ENCODE measurements at regions not wholly inside any gene's neighbourhood (a gene's known extent, or its start where the extent isn't known, plus 50 kb on each side); places are given as distances from the start of the nearest gene placed in this dataset.

DNA sequence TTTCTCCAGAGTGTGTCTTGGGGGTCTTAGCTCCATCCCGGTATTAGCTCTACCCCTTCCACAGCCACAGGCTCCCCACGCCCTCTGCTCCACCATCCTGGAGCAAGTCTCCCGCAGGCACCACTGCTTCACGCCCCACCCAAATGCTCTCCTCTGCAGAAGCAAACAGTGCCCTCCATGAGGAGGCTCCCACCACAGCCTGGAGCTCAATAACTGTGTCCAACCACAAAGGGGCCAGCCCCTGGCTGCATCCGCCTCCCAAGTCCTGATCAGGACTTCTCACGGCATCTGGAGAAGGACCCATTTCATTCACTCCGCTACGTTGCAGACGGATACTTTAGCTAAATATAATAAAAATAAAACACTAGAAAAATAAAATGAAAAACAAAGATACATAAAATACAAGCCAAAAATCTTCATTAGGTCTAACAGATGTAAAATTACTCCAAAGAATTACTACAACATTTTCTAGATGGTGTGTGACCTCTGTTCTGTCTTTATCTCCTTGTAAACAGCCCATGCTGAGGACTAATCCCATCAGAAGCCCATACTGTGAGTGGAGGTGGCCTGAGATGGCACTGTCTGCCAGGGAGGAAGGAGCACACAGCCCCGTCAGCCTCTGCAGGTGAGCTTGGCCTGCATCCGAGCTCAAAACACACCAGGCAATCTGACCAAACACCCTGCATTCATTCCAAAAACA is 210.8 kb upstream of the RAB6C start:
- Histone ChIP-seq H3K27ac (replicated peaks) (no peak overlapping the region), H3K4me3 (replicated peaks; ENCODE audit: insufficient read depth, low read length) (no peak overlapping the region), H3K27me3 (ENCODE audit: insufficient read depth, poor library complexity, severe bottlenecking) (no peaks in the 10 kb centered on the region)
- no peak for DNase-seq (ENCODE audit: low read depth in 1 of 2, low spot score in 1 of 2)
- TF ChIP-seq, protein P1, sequence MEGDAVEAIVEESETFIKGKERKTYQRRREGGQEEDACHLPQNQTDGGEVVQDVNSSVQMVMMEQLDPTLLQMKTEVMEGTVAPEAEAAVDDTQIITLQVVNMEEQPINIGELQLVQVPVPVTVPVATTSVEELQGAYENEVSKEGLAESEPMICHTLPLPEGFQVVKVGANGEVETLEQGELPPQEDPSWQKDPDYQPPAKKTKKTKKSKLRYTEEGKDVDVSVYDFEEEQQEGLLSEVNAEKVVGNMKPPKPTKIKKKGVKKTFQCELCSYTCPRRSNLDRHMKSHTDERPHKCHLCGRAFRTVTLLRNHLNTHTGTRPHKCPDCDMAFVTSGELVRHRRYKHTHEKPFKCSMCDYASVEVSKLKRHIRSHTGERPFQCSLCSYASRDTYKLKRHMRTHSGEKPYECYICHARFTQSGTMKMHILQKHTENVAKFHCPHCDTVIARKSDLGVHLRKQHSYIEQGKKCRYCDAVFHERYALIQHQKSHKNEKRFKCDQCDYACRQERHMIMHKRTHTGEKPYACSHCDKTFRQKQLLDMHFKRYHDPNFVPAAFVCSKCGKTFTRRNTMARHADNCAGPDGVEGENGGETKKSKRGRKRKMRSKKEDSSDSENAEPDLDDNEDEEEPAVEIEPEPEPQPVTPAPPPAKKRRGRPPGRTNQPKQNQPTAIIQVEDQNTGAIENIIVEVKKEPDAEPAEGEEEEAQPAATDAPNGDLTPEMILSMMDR (IDR thresholded peaks at IDR 0.05; ENCODE audit: insufficient read depth, low read length) = no peak
- TF ChIP-seq SPI1 (IDR thresholded peaks at IDR 0.05; ENCODE audit: borderline replicate concordance, low read depth) (no peak), POLR2AphosphoS5 (IDR thresholded peaks at IDR 0.05; ENCODE audit: low read depth) (no peak), GABPA (IDR thresholded peaks at IDR 0.05; ENCODE audit: low read depth) (no peak)
- TF ChIP-seq, protein P2, sequence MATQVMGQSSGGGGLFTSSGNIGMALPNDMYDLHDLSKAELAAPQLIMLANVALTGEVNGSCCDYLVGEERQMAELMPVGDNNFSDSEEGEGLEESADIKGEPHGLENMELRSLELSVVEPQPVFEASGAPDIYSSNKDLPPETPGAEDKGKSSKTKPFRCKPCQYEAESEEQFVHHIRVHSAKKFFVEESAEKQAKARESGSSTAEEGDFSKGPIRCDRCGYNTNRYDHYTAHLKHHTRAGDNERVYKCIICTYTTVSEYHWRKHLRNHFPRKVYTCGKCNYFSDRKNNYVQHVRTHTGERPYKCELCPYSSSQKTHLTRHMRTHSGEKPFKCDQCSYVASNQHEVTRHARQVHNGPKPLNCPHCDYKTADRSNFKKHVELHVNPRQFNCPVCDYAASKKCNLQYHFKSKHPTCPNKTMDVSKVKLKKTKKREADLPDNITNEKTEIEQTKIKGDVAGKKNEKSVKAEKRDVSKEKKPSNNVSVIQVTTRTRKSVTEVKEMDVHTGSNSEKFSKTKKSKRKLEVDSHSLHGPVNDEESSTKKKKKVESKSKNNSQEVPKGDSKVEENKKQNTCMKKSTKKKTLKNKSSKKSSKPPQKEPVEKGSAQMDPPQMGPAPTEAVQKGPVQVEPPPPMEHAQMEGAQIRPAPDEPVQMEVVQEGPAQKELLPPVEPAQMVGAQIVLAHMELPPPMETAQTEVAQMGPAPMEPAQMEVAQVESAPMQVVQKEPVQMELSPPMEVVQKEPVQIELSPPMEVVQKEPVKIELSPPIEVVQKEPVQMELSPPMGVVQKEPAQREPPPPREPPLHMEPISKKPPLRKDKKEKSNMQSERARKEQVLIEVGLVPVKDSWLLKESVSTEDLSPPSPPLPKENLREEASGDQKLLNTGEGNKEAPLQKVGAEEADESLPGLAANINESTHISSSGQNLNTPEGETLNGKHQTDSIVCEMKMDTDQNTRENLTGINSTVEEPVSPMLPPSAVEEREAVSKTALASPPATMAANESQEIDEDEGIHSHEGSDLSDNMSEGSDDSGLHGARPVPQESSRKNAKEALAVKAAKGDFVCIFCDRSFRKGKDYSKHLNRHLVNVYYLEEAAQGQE (IDR thresholded peaks at IDR 0.05; ENCODE audit: insufficient replicate concordance, low read depth) = no peak

DNA sequence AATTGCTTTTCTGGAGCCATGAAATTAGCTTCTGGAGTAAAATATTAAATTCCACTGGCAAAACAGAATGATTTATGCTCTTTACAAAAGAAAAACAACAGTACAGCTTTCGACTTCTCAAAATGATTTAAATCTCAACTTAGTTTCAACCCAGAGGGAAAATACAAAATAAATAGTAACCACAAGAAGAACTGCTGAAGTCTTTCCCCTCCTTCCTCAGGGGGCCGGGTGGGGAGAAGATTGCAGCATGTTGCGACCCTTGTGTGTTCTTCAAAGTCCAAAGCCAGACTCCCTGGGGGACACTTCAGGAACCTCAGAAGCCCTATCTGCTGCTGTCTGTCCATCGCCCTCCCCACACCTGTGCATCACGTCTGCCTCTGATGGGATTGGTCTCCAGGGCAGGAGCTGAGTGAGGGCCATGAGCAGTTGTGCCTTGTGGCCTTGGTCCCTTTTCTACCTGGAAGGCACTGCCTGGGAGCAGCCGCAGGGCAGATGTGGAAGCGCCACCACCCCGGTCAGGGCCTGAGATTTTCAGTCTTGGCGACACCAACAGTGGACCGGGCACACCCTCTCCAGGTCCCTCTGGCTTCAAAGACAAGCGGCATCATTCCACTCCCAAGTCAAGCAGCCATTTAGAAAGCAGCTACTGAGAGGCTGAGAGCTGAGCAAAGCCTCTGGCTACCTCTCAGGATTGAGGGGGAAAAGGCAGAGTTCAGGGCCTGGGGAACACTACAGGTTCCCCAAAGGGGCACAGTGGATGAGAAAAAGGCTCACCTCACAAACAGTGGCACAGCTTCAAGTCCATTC is 210.1 kb upstream of the RAB6C start:
- Histone ChIP-seq H3K4me3 (replicated peaks; ENCODE audit: insufficient read depth, low read length) (no peak overlapping the region), H3K27ac (replicated peaks) (no peak overlapping the region), H3K27me3 (ENCODE audit: insufficient read depth, poor library complexity, severe bottlenecking) (no peaks in the 10 kb centered on the region)
- TF ChIP-seq SPI1 (IDR thresholded peaks at IDR 0.05; ENCODE audit: borderline replicate concordance, low read depth) = no peak
- TF ChIP-seq, protein P2 (IDR thresholded peaks at IDR 0.05; ENCODE audit: insufficient replicate concordance, low read depth) = no peak
- no peak for TF ChIP-seq POLR2AphosphoS5 (IDR thresholded peaks at IDR 0.05; ENCODE audit: low read depth)
- no peak for TF ChIP-seq GABPA (IDR thresholded peaks at IDR 0.05; ENCODE audit: low read depth)
- TF ChIP-seq, protein P1 (IDR thresholded peaks at IDR 0.05; ENCODE audit: insufficient read depth, low read length) = no peak
- no peak for DNase-seq (ENCODE audit: low read depth in 1 of 2, low spot score in 1 of 2)

DNA sequence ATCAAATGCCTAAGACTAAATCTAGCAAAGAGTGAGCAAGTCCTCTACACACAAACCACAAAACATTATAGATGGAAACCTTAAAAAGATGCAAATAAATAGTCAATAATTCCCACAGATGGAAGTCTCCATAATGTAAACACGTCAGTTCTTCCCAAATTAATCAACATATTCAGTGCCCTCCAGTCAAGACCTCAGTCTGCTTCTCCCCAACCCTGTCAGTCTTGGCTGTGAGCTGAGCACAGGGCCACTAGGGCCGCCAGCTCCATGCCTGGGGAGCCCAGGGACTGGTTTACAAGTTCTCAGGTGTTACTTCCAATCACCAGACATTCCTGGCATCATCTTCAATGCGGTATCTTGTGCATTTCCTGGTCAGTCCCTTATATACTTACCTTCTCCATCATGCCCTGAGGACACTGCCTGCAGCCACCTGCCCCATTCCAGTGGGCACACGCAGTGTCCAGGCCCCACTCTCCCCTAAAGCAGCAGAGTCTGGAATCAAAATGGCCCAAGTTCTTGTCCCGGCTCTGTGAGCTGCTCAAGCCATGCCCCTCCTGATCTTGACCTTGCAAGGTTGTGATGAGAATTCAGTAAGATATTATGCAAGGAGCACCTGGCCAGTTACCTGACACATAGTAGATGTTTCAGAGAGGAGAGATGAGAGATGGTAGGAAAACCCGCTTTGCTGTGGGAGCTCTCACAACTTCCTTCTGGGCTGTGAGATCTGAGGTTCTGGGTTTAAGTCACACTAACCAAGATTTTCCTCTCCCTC is 207.9 kb upstream of the RAB6C start:
- H3K27ac ChIP-seq (replicated peaks) = no peak overlapping the region
- H3K4me3 ChIP-seq (replicated peaks; ENCODE audit: insufficient read depth, low read length) = no peak overlapping the region
- TF ChIP-seq, protein P1 (IDR thresholded peaks at IDR 0.05; ENCODE audit: insufficient read depth, low read length) = no peak
- TF ChIP-seq SPI1 (IDR thresholded peaks at IDR 0.05; ENCODE audit: borderline replicate concordance, low read depth) (no peak), POLR2AphosphoS5 (IDR thresholded peaks at IDR 0.05; ENCODE audit: low read depth) (no peak), GABPA (IDR thresholded peaks at IDR 0.05; ENCODE audit: low read depth) (no peak)
- TF ChIP-seq, protein P2 (IDR thresholded peaks at IDR 0.05; ENCODE audit: insufficient replicate concordance, low read depth) = no peak
- H3K27me3 ChIP-seq (ENCODE audit: insufficient read depth, poor library complexity, severe bottlenecking) = no peaks in the 10 kb centered on the region
- no peak for DNase-seq (ENCODE audit: low read depth in 1 of 2, low spot score in 1 of 2)

Data from HL-60 (cell line).